Stimulated activated CD4-positive, alpha-beta T cell treated with anti-CD3 and anti-CD28 coated beads, Interleukin-1b, Interleukin-23, amount 100 ng/mL, for 48 hours (primary cell): ENCODE measurements at regions not wholly inside any gene's neighbourhood (a gene's known extent, or its start where the extent isn't known, plus 50 kb on each side); places are given as distances from the start of the nearest gene placed in this dataset.
"Not testable (repeated sequence)": the region's sequence is repeated elsewhere in the genome, so short reads cannot be mapped to it uniquely, and the experiment has no call there.

ENCODE experiments used
- DNase-seq: peaks from one replicate; pipeline ENCODE4 v3.0.0-alpha.2; 2020

DNA sequence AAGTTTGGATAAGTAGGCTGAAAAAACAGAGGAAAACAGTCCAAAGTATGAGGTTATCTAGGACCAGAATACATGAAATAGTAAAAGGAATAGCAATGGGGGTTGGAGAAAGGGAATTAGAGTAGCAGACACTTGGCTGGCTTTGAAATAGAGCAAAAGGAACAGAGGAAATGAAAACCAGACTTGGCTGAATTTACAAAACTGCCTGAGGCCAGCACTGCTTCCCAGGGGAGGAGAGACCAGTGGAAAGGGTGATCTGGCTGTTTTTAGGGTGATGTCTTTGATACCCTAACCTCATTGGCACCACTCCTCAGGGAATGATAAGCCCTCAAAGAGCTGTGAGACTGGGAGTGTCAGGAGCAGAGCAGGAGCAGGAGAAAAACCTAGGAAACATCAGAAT lies 413.4 kb upstream of the SLC30A5 start:
- no peak for DNase-seq

DNA sequence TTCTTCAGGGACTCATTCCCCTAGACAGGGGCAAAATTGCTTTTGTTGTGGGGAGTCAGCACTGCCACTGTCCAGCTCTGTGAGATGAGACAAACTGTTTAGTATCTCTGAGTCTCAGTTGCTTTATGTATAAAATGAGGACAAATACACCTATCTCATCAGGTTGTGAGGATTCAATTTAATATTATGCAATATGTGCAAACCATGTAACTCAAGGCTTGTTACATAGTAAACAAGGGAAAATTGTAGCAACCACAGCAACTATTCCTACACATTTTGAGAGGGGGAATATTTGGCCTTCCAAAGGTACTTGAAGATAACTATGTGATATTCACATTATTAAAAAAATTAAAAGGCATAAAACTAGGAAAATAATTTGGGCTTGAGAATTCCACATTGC lies 411.9 kb upstream of the SLC30A5 start:
- no peak for DNase-seq

- DNase-seq = no peak
Measured at GRCh38 chr5:68682400-68683160, 411.2 kb upstream of the SLC30A5 start.

- no peak for DNase-seq
Measured at GRCh38 chr5:68683632-68684036, 410.2 kb upstream of the SLC30A5 start.

DNA sequence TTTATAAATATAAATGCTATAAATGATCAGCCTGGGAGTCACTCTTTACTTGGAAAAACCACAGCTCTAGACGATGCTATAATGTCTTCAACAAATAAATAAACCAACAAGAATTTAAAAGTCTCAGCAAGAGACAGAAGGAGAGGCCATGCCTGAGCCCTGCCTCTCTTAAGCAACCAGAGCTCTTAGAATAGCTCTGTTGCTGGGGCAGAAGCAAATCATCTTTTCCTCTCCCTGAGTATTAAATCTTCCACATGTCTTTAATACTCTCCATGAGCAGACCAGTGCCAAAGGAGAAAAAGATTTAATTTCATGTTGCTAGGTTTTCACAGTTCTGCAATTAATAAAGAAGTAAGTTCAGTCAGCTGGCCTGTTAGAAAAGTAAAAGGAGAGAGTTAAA lies 408.0 kb upstream of the SLC30A5 start:
- DNase-seq = no peak

DNA sequence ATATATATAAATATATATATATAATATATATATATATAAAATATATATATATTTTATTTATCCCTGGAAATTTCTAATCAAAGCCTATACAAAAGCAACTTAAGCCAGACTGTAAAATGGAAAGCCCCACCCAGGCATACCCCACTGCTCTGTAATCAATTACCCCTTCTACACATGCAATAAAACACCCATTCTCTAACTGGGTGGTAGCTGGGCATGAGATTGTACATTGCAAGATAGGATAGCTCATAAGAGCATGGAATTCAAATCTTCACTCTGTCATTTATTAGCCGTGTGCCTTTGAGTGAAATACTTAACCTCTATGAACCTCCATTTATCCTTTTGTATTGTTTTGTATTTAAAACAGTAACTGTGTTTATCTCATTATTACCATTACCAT lies 405.3 kb upstream of the SLC30A5 start:
- no peak for DNase-seq

- no peak for DNase-seq
Measured at GRCh38 chr5:68689010-68689409, 404.8 kb upstream of the SLC30A5 start.

GRCh38 chr5:68691874-68692273 lies 401.9 kb upstream of the SLC30A5 start:
- DNase-seq = not testable (repeated sequence)

GRCh38 chr5:68698025-68698940 lies 395.5 kb upstream of the SLC30A5 start:
- no peak for DNase-seq

- no peak for DNase-seq
Measured at GRCh38 chr5:68699966-68700365, 393.8 kb upstream of the SLC30A5 start.

GRCh38 chr5:68707575-68707974 lies 386.2 kb upstream of the SLC30A5 start:
- no peak for DNase-seq

GRCh38 chr5:68708156-68708841 lies 385.5 kb upstream of the SLC30A5 start:
- no peak for DNase-seq

DNA sequence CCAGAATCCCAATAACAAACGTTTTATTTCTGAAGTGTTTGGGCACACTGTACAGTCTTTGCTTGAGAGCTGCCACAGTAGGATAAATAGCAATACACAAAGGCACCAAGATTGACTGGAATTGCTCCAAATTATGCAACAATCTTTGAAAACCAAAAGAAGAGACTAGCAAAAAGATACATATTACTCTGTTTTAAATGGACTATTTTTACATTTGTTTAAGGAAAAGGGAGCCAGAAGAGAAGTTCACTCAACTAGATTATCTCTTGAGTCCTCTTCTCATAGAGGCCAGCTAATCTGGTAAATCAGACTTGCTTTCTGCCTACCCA lies 385.0 kb upstream of the SLC30A5 start:
- no peak for DNase-seq

- DNase-seq = no peak
Measured at GRCh38 chr5:68709239-68709638, 384.6 kb upstream of the SLC30A5 start.

GRCh38 chr5:68710514-68710913 lies 383.3 kb upstream of the SLC30A5 start:
- DNase-seq = no peak

- no peak for DNase-seq
Measured at GRCh38 chr5:68711293-68712200, 382.3 kb upstream of the SLC30A5 start.

DNA sequence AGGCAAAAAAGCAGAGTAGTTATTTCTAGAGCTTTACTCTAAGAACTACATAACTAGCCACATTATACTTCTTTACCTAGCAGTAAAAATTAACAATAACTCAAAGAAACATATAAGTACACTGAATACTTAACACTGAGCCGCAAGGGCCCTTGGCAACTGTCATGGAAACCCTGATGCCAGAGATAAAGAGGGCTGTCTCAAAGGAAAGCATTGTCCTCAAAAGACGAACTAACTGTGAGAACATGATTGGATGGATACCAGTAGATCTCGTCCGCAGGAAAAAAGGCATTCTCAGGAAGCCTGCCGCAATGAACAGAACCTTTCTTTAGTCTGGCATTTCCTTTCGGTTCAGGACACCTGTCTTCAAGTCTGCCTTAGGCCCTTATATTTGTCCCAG lies 379.0 kb upstream of the SLC30A5 start:
- no peak for DNase-seq

GRCh38 chr5:68720884-68721610 lies 372.8 kb upstream of the SLC30A5 start:
- no peak for DNase-seq

DNA sequence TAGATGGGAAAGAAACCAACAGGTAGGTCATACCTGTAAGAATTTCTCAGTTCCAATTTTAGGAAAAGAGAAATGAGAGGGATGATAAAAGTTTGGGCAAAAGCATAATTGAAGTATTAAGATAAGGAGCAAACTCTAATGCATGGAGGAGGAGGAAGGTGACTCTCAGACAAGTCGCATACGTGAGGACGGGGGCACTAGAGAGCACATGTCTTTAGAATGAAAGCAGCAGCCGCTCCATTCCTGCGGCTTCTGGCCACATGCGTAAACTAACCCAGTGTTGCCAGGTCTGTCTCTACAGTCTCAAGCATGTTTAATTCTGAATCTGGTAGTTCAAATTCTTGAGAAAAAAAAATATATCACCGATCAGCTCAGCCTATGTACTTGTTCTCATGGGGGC lies 371.5 kb upstream of the SLC30A5 start:
- no peak for DNase-seq

- no peak for DNase-seq
Measured at GRCh38 chr5:68725905-68726683, 367.7 kb upstream of the SLC30A5 start.

DNA sequence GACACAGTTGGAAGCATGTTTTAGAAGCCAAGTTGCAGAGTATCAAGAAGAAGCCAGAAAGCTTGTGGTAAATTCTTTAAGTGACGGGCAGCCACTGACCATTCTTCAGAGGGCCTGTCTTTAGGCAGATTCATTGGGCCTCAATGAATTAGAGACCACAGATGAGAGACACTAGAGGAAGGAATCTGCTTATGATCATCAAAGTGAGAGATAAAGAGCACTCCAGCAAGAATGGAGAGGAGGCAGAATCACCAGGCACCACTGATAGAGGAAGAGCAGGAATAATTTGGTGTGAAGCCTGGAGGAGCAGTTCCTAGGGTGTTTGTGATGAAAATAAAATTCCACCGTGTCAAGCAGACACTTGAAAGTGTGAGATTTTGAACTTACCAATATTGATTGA lies 365.9 kb upstream of the SLC30A5 start:
- DNase-seq = no peak
